HG03354 (cell line): ENCODE measurements at regions not wholly inside any gene's neighbourhood (a gene's known extent, or its start where the extent isn't known, plus 50 kb on each side); places are given as distances from the start of the nearest gene placed in this dataset.
"Not testable (repeated sequence)": the region's sequence is repeated elsewhere in the genome, so short reads cannot be mapped to it uniquely, and the experiment has no call there.

ENCODE experiments used
- ATAC-seq: cut with Tn5 transposase; IDR thresholded peaks from one replicate; pipeline ENCODE4 v1.9.1; 2021; ENCODE audit warnings: mild to moderate bottlenecking; ENCODE audit not compliant: unreplicated experiment, poor library complexity, severe bottlenecking

DNA sequence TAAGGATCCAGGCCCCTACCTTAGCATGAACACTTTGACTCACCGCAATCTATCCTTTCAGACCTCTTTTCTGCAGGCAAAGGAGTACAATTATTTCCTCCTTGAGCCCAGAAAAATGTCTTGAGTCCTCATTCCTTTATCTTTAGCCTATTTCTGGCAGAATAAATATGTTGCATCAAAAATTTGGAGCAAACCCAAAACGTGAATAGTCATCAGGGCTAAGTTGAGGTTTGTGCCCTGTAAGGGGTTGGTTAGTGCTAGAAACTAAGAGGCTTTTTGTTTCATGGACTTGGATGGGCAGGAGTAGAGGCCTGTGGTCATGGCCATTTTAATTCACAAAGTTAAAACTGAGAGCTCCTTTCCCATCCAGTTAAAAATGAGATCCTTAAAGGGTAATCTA lies 460.3 kb downstream of the GBA3 start:
- no peak for ATAC-seq

DNA sequence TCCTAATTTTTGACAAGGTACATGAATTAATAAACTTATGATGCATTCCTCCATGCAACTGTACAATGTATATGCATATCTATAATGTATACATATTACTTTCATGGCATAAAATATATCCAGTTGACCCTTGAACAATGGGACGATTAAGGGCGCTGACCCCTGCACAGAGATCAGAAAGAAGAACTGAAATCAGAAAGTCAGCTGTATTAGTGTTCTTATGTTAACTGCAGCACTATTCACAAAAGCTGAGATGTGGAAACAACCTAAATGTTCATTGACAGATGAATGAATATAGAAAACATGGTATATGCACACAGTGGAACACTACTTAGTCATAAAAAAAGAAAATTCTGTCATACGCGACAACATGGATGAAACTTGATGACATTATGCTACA lies 457.1 kb downstream of the GBA3 start:
- no peak for ATAC-seq

DNA sequence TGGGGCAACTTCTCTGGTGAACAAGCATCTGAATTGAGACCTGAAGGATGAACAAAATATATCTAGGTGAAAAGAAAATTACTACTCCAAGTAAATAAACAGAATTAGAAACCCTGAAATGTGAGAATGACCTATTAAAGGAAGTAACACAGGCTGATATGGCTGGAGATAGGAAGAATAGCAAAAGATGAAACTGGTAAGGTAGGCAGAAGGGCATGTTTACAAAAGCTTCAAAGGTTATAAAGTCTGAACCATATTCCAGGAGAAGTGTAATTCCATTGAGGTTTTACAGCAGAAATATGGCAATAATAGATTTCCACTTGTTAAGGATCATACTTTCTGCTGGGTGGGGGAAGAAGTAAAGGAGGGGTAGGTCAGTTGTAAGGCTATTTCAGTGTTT lies 452.0 kb downstream of the GBA3 start:
- ATAC-seq = no peak

DNA sequence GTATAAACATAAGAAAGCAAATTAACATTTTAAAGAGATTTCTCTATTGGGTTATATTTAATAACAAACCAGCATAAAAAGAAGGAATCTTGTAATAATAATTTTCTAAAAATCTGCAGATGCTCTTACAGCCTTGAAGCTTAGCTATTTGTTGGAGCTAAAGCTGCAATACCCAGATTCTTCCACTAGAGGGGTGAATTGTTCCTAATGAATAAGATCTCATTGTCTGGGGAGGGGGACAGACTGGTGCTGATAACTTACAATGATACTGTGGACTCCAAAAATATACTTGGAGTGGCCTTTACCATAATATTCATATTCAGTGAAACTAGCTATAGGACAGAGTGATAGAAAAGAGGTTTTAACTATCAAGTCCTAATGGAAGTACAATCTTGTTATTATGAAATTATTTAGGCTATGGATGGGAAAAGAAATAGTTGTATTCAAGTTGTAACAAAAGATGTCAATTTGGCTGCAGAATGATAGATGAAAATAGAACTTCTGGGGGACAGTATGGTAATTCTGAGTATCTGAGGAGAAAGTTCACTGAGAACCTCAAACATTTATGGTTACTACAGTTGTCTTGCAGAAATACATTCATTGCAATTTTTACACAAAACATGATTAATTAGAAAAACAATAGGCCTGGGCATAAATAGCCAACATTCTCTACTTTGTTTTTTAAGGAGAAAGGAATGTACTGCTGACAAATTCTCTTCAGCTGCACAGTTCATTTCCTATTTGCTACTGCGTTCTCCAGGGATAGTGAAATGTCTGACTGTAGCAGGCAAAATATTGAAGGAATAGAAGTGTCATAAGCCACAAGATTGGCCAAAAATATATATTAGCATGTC lies 443.3 kb downstream of the GBA3 start:
- peak; percentile 70 for ATAC-seq

DNA sequence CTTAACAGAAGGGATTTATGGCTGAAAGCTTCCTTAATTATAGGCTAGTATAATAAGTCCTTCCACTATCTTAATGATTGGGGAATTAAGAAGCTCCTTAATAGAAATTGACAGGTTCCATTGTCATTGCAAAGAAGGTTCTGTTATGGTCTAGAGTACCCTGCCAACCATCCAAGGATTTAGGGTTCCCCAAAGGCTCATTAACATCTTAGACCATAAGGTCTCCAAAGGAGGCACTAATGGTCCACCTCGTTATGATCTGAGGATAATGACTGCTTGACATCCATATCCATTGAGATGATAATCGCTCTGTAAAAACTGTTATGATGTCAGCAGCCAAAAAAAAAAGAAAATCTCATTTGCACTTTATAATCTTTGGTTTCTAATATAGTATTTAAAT lies 441.6 kb downstream of the GBA3 start:
- ATAC-seq = no peak

DNA sequence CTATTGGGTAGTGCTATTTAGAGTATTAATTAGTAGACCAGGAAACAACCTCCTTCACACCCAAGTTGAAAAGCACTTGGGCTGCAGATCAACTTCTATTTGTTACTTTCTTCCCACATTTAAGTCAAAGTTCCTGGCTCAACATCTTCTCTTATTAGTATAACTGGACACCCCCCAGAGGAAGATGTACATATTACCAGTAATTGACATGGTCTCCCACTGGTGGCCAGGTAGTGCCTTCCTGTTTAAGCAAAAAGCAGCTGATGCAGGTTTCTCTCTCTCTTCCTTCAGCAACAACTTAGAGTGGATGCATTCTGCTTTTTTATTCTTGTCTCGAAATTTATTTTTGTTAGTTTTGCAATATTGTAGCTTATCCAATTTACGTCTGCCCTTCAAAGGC lies 438.1 kb downstream of the GBA3 start:
- ATAC-seq = no peak

DNA sequence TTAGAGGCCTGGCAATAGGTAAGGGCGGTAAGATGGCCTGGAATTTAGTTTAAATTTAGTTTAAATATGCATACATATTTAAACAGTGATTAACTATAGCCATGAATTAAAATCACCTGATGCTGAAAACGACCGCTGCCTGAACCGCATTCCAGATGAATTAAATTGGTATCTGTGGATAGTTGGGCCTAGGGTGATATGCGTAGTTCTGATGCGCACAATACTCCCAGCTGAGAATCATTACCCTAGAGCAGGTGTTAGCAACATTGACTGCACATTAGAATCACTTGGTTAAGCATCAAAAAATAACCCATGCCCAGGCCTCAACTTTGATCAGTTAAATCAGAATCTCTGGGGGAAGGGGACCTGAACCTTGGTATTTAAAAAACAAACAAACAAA lies 432.4 kb downstream of the GBA3 start:
- ATAC-seq = no peak

DNA sequence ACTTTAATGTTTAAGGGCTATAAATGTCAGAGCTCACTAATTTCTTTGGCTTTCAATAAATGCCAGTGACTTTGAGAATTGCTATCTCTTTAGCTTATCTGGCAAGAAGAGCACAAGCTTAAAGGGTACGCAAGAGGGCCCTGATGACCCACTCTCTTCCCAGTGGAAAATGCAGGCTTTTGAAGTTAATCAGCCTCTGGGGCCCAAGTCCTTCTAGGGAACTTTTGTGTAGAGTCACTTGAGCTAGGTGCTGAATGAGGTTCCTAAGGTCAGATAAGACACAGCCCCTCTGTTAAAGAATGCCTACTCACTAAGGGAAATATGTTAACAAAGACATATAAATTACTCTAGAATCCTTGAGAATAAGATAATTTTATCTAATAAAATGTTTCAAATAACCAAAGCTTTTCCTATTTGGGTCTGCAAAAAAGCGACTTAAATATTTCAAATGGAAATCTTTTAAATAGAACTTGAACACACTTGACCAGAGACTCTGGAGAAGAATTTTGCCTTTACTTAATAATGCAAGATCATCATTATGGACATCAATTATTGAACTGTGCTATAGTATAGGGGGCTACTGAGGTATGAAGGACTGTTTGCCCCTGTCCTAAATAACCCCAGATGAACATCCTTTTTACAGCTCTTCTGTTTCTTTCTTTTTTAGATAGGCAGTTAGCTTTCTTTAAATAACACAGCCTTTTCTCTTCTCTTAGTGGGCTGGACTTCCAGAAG lies 430.1 kb downstream of the GBA3 start:
- no peak for ATAC-seq

DNA sequence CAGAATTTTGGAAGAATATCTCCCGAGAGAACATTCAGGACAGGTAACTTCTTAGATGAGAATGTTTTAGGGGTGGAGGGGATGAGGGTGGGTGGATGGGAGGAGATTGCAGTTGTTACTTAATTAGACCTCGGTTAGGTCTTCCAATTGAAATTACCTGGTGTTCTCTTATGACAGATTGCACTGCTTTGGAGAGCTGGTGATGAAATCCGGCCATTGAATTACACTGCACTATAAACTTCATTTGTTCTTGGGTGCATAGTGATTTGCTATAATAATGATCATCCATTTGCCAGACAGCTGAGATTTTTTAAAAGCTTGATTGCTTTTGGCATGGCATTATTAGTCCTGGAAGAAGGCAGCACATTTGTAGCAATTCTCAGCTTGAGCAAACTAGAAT lies 427.6 kb downstream of the GBA3 start:
- ATAC-seq = no peak

DNA sequence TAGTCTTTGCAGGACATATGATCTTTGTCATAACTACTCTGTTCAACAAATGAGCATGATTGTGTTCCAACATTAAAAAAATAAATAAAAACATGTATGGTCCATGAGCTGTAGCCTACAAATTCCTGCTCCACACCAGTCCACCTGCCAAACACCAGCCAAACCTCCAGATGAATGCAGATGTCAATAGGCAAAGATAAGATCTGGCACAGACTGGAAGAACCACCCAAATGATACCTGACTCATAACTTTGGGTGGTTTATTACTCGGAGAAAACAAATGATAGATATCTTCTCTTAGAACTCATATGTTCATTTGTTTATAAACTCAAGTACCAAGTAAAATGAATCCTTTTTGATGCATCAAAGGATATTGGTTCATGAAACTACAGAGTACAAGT lies 425.1 kb downstream of the GBA3 start:
- ATAC-seq = no peak

DNA sequence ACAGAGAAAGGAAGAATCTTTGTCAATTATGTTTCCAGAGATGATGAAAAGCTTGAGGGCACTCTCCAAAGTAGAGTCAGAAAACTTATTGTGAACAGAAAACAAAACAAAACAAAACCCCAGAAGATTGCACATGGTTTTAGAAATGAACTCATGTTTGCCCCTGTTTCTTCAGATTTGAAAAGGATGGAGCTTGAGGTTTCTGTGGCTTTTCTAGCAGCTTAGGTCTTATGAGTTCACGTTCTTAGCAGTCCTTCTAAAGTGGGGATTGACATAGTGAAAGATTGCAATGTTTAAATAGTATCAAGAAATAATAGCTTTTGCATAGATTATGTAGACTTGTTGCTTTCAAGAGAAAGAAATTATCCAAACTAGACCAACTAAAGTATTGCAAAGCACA lies 421.8 kb downstream of the GBA3 start:
- no peak for ATAC-seq

DNA sequence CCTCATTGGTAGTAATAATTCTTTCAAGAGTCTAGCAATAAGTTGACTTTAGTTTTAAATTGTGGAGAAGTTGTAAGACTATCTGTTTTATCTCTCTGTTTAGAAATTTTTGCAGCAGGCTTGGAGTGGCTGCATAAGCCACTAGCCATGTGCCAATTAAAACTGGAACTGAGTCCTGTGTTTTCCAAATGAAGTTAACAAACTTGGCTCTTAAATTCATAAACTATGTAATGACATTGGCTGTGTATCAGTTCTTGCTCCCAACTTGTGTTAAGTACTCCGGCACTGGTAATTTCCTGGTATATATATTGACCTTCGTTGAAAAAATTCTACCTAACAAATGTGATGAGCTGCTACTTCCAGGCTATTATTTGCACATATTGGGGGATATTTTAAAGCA lies 420.4 kb downstream of the GBA3 start:
- ATAC-seq = no peak

DNA sequence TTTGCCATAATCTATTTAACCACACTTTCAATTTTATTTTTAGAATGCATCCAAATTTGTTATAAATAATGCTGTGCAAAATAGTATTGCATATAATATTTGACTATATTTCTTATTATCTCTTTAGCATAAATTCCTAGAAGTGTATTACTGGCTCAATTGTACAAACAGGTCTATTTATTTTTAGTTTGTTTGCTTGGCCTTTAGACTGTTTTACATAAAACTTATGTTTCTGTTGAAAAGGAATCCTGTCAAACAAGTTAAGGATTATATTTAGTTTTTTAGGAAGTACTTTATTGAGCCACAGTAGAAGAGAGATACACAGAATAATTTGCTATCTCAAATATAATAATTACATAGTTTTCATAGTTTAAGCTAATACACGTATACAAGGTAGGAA lies 413.8 kb downstream of the GBA3 start:
- ATAC-seq = no peak

DNA sequence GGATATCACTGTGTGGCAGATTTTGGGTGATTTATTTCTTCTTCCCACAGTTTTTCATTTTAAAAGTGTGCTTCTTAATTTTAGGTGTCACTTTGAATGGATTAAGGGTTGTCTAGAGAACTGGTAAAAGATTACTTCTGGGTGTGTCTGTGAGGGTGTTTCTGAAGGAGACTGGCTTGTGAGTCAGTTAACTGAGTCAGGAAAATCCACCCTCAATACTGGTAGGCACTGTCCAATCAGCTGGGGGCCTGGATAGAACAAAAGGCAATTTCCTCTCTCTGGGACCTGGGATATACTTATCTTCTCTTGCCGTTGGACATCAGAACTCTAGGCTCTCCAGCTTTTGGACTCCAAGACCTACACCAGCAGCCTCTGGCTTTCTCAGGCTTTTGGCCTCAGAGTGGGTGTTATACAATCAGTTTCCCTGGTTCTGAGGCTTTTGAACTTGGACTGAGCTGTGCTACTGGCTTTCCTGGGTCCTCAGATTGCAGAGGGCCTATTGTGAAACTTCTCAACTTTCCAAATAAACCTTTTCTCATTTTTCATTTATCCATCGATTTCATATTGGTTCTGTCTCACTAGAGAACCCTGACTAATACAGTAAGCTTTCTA lies 413.1 kb downstream of the GBA3 start:
- no peak for ATAC-seq

DNA sequence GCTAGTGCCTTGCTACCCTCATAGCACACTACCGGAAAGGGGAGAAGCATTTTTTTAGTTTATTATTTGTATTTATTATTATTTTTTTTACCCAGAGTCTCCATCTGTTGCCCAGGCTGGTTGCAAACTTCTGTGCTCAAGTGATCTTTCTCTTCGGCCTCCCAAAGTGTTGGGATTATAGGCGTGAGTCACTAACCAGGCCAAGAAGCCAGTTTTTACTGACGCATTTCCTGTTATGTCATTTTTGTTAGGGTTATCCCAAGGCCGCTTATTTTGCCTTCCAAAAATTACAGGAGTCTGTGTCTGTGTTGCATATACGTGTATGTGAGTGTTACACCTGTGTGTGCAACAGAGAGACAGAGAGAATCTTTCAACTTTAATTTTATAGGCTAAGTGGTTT lies 404.5 kb downstream of the GBA3 start:
- ATAC-seq = no peak

DNA sequence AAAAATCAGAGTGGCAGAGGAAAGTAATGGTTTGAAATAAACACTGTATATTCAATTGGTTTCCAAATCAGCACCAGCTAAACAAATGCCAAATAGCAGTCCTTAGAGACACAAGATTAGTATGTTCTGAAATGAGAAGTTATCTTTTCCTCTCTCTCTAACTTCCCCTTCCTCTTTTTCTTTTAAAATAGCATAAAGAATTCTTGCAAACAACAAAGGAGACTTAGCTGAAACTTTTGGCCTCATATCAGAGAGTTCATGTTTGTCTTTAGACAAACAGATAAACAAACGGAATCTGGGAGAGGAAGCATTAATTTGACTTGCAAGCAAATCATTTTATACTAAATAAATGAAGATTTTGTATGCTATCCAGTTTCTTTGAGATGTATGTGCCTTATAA lies 399.0 kb downstream of the GBA3 start:
- no peak for ATAC-seq

DNA sequence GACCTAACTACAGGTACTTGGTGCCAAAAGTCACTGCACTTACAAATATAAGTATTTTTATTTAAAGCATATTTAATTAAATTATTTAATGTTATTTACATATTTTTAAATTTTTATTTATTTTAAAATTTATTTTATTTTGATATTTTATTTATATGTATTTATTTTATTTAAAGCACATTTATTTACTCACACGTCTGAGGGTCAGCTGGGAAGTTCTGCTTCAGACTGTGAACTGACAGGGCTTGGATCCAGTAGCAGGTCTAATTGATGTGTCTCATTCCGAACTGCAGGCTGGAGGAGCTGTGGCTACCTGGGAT lies 392.5 kb downstream of the GBA3 start:
- no peak for ATAC-seq

DNA sequence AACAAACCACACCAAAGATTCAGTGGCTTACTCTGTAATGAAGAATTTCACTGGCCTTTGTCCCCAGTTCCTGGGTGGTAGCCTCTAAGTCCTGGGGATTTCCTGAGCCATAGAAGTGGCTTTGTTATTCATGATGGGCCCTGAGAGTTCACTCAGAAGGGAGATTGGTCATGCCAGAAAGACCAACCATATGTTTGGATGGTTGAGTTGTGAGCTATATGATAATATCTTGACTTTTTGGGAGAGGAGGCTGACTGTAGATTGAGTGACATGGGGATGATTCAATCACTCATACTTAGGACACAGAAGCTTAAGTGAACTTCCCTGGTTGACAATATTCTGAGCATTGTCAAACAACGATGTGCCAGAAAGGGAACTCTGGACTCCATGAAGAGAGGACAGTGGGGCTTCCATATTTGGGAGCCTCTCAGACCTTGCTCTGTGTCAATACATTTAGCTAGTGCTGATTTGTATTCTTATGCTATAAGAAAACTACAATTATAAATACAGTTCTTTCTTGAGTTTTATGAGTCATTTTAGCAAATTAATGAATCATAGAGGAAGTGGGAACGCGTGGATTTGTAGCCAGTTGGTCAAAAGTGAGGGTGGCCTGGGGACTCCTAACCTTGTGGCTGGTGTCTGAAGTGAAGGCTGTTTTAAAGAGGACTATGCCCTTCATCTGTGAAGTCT lies 392.0 kb downstream of the GBA3 start:
- no peak for ATAC-seq

DNA sequence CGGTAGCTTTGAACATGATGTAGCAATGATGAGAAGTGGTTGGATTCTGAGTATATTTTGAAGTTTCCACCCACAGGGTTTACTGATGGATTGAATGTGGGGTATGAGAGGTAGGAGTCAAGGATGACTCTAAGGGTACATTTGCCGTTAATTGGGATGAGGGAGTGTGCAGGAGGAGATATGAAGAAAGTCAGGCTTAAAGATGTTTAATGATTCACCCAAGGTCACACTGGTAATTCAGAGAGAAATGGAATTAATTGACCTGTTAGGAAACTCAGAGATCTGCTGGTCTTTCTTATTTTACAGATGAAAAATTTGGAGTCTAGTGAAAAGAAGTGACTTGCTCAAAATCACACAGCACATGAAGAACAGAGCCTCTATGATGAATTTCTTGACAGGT lies 390.7 kb downstream of the GBA3 start:
- ATAC-seq = no peak

DNA sequence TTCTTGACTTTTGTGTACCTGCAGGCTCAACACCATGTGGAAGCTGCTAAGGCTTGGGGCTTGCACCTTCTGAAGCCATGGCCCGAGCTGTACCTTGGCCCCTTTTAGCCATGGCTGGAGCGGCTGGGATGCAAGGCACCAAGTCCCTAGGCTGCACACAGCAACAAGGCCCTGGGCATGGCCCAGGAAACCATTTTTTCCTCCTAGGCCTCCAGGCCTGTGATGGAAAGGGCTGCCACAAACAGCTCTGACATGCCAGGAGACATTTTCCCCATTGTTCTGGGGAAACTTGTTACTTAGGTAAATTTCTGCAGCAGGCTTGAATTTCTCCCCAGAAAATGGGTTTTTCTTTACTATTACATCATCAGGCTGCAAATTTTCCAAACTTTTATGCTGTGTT lies 387.4 kb downstream of the GBA3 start:
- not testable (repeated sequence) for ATAC-seq
